Cardiac fibroblast (primary cell): ENCODE measurements at regions not wholly inside any gene's neighbourhood (a gene's known extent, or its start where the extent isn't known, plus 50 kb on each side); places are given as distances from the start of the nearest gene placed in this dataset.

Experiments used
- DNase-seq, 2 donors: peaks; one replicate each; pipeline versions ENCODE4 v3.0.0 to v3.0.0-alpha.2; 2010; ENCODE audit warnings: low read depth in 2 of 2
- H3K4me3 ChIP-seq, 2 donors: replicated peaks in 1 of 2; 1 replicate in 1 of 2; 2 replicates in 1 of 2; pipeline ENCODE4 v1.5.1; 2011; ENCODE audit warnings: low read depth in 2 of 2, low read length in 2 of 2, mild to moderate bottlenecking in 2 of 2, moderate library complexity in 1 of 2
- CTCF ChIP-seq: IDR thresholded peaks from one replicate; pipeline ENCODE4 v1.5.1; 2011; ENCODE audit warnings: low read depth, mild to moderate bottlenecking, low read length, inconsistent platforms

- TF ChIP-seq CTCF: peak; percentile 55
- DNase-seq: peak; percentile 45 to 46
These were observed 1546.5 kb downstream of the OTOL1 start for GRCh38 chr3:163043074-163043473.

GRCh38 chr3:163045945-163046344 is 1549.3 kb downstream of the OTOL1 start:
- no peak overlapping the region for H3K4me3 ChIP-seq
- no peak for DNase-seq
- no peak for TF ChIP-seq CTCF

More at GRCh38 chr3:163043074-163043473, 1546.5 kb downstream of the OTOL1 start:
- no peak overlapping the region for H3K4me3 ChIP-seq

- no peak for DNase-seq
- TF ChIP-seq CTCF: no peak
- no peak overlapping the region for H3K4me3 ChIP-seq
These were observed 1552.3 kb downstream of the OTOL1 start for GRCh38 chr3:163048881-163049280.

GRCh38 chr3:163056874-163057497 is 1560.4 kb downstream of the OTOL1 start:
- peak; percentile 65 to 77 for DNase-seq
- TF ChIP-seq CTCF: peak; percentile 62
- no peak overlapping the region for H3K4me3 ChIP-seq

- no peak overlapping the region for H3K4me3 ChIP-seq
- DNase-seq: peak; percentile 20 to 54
These were observed 1561.6 kb downstream of the OTOL1 start for GRCh38 chr3:163058031-163058854.

GRCh38 chr3:163071713-163072112 is 1575.1 kb downstream of the OTOL1 start:
- no peak overlapping the region for H3K4me3 ChIP-seq
- no peak for TF ChIP-seq CTCF
- peak; percentile 38 to 57 for DNase-seq

More at GRCh38 chr3:163058031-163058854, 1561.6 kb downstream of the OTOL1 start:
- no peak for TF ChIP-seq CTCF
